A673 (cell line): ENCODE measurements at regions not wholly inside any gene's neighbourhood (a gene's known extent, or its start where the extent isn't known, plus 50 kb on each side); places are given as distances from the start of the nearest gene placed in this dataset.

Source experiments
- BruUV-seq: library from RNA; stranded (reverse); fragments of 400-500 nt; replicated peaks from 2 replicates; lab custom pipeline; 2021; lab: Mats Ljungman, UMichigan
- CTCF ChIA-PET: fragments of 300-600 bp; sonication (Branson Sonifier 250); formaldehyde crosslinking; loops from one replicate; lab custom pipeline; 2022; ENCODE audit warnings: antibody characterized with exemption; lab: Charles Lee
- POLR2A ChIA-PET: fragments of 300-600 bp; sonication (Branson Sonifier 250); formaldehyde crosslinking; loops from one replicate; lab custom pipeline; 2022; ENCODE audit warnings: antibody characterized with exemption; ENCODE audit not compliant: low non-redundant PET; lab: Charles Lee
- DNase-seq: peaks from one replicate; pipeline ENCODE4 v3.0.0-alpha.2; 2015; ENCODE audit warnings: low spot score
- H3K27ac ChIP-seq: fragments of 200-600 bp; sonication (generic); 2 replicates; pipeline ENCODE4 v1.5.1; 2016; ENCODE audit warnings: mixed run types, low read depth, mild to moderate bottlenecking, mixed read lengths, antibody characterized with exemption, low read length; ENCODE audit not compliant: poor library complexity, severe bottlenecking
- H3K27me3 ChIP-seq: fragments of 200-600 bp; sonication (generic); replicated peaks from 2 replicates; pipeline ENCODE4 v1.6.1; 2017; ENCODE audit warnings: mixed run types, low read depth, mild to moderate bottlenecking, mixed read lengths, antibody characterized with exemption, low read length; ENCODE audit not compliant: insufficient read depth, poor library complexity
- H3K36me3 ChIP-seq: fragments of 200-600 bp; sonication (generic); 2 replicates; pipeline ENCODE4 v1.6.1; 2016; ENCODE audit warnings: mixed run types, mild to moderate bottlenecking, mixed read lengths, antibody characterized with exemption, low read length; ENCODE audit not compliant: insufficient read depth, poor library complexity, severe bottlenecking
- H3K4me1 ChIP-seq: fragments of 200-600 bp; sonication (generic); 2 replicates; pipeline ENCODE4 v1.6.1; 2017; ENCODE audit warnings: mixed run types, mild to moderate bottlenecking, mixed read lengths, antibody characterized with exemption, low read length; ENCODE audit not compliant: insufficient read depth, poor library complexity, severe bottlenecking
- H3K4me3 ChIP-seq: fragments of 200-600 bp; sonication (generic); 2 replicates; pipeline ENCODE4 v1.5.1; 2016; ENCODE audit warnings: low read depth, mixed run types, mild to moderate bottlenecking, mixed read lengths, low read length; ENCODE audit not compliant: poor library complexity, severe bottlenecking
- H3K9me3 ChIP-seq: fragments of 200-600 bp; sonication (generic); 2 replicates; pipeline ENCODE4 v1.6.1; 2016; ENCODE audit warnings: mixed run types, low read depth, mild to moderate bottlenecking, mixed read lengths, antibody characterized with exemption, low read length; ENCODE audit not compliant: poor library complexity, severe bottlenecking
- EZH2 ChIP-seq: fragments of 200-600 bp; sonication (generic); IDR thresholded peaks from 2 replicates; pipeline ENCODE4 v1.6.1; 2017; ENCODE audit warnings: borderline replicate concordance, low read depth, mild to moderate bottlenecking, mixed read lengths, antibody characterized with exemption, low read length; ENCODE audit not compliant: poor library complexity, severe bottlenecking
- intact Hi-C: fragments of 100-400 bp; cut with micrococcal nuclease; formaldehyde crosslinking; loops from one replicate; pipeline ENCODE4 v1.10.0; 2022; ENCODE audit not compliant: unreplicated experiment
- TF ChIP-seq, protein P1 (sequence below): fragments of 300-800, 200-600 bp; sonication (generic); conservative IDR thresholded peaks from 2 replicates; pipeline ENCODE4 v1.5.1; 2017; ENCODE audit warnings: low read depth, mild to moderate bottlenecking, antibody characterized with exemption, low read length, moderate library complexity, mixed read lengths

- TF ChIP-seq EZH2, result no peak
- TF ChIP-seq, protein P1, sequence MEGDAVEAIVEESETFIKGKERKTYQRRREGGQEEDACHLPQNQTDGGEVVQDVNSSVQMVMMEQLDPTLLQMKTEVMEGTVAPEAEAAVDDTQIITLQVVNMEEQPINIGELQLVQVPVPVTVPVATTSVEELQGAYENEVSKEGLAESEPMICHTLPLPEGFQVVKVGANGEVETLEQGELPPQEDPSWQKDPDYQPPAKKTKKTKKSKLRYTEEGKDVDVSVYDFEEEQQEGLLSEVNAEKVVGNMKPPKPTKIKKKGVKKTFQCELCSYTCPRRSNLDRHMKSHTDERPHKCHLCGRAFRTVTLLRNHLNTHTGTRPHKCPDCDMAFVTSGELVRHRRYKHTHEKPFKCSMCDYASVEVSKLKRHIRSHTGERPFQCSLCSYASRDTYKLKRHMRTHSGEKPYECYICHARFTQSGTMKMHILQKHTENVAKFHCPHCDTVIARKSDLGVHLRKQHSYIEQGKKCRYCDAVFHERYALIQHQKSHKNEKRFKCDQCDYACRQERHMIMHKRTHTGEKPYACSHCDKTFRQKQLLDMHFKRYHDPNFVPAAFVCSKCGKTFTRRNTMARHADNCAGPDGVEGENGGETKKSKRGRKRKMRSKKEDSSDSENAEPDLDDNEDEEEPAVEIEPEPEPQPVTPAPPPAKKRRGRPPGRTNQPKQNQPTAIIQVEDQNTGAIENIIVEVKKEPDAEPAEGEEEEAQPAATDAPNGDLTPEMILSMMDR, result no peak
- H3K9me3 ChIP-seq, result no peaks in the 10 kb centered on the region
- ChIA-PET CTCF (no interaction called here), POLR2A (no interaction called here)
- H3K27ac ChIP-seq, result no peak overlapping the region
- no TSS peak for BruUV-seq
- DNase-seq, result no peak
- H3K4me1 ChIP-seq, result no peaks in the 10 kb centered on the region
- H3K4me3 ChIP-seq, result no peak overlapping the region
- H3K27me3 ChIP-seq, result no peaks in the 10 kb centered on the region
- intact Hi-C loops, result no loop called here
- H3K36me3 ChIP-seq, result no peaks in the 10 kb centered on the region
Observed at GRCh38 chr17:31744511-31744951, 114.5 kb downstream of the COPRS start.

DNA sequence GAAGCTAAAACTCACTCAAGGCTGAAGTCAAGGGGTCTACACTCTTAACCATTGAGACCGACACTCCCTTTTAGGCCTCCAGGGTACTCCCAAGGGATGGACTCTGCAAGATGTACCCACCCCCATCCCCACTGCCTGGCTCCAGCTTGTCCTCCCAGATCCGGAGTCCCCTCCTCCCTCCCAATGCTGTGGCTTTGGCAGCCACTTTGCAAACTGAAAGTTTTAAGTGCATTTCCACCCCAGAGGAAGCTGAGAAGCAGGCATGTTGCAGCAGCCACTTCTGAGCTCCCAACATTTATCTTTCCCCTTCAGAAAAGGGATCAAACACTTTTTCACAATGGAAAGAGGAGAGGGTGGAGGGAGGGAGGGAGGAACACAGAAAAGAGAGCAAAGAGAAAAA, 115.2 kb downstream of the COPRS start:
- DNase-seq, result no peak
- BruUV-seq, result no TSS peak
- intact Hi-C loops, result no loop called here
- Histone ChIP-seq H3K4me1 (no peaks in the 10 kb centered on the region), H3K9me3 (no peaks in the 10 kb centered on the region), H3K4me3 (no peak overlapping the region), H3K27ac (no peak overlapping the region), H3K27me3 (no peaks in the 10 kb centered on the region), H3K36me3 (no peaks in the 10 kb centered on the region)
- no peak for TF ChIP-seq EZH2
- TF ChIP-seq, protein P1, result no peak
- POLR2A ChIA-PET, result no interaction called here
- CTCF ChIA-PET, result no interaction called here

DNA sequence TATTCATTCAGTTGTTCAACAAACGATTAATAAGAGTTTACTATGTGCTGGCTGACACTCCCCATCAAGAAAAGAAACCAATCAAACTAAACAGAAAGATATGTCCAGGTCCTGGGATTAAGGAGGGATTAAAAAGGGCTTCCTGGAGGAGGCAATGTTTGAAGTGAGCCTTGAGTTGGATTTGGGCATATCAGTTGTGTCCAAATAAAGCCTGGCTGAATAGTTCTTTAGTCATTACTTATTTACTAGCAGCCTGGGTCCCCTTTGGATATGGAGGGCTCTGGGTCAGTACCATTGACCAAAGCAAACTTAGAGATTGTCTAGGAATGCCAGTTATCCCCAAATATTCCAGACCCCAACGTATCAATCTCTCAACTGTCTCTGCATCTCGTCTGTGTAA, 117.7 kb downstream of the COPRS start:
- CTCF ChIA-PET, result no interaction called here
- no peaks in the 10 kb centered on the region for H3K27me3 ChIP-seq
- no peak overlapping the region for H3K27ac ChIP-seq

More for the DNA sequence above, 117.7 kb downstream of the COPRS start:
- Histone ChIP-seq H3K4me3 (no peak overlapping the region), H3K4me1 (no peaks in the 10 kb centered on the region), H3K9me3 (no peaks in the 10 kb centered on the region), H3K36me3 (no peaks in the 10 kb centered on the region)
- BruUV-seq, result no TSS peak
- intact Hi-C loops, result no loop called here
- no peak for TF ChIP-seq EZH2
- TF ChIP-seq, protein P1, result no peak
- no peak for DNase-seq
- POLR2A ChIA-PET, result no interaction called here
